Superior temporal gyrus (tissue), 1 donor: ENCODE measurements at regions not wholly inside any gene's neighbourhood (a gene's known extent, or its start where the extent isn't known, plus 50 kb on each side); places are given as distances from the start of the nearest gene placed in this dataset.
"Not testable (repeated sequence)": the region's sequence is repeated elsewhere in the genome, so short reads cannot be mapped to it uniquely, and the experiment has no call there.

Experiments
- DNase-seq: peaks from one replicate; pipeline ENCODE4 v3.0.0-alpha.2; 2016; ENCODE audit errors: extremely low spot score

DNA sequence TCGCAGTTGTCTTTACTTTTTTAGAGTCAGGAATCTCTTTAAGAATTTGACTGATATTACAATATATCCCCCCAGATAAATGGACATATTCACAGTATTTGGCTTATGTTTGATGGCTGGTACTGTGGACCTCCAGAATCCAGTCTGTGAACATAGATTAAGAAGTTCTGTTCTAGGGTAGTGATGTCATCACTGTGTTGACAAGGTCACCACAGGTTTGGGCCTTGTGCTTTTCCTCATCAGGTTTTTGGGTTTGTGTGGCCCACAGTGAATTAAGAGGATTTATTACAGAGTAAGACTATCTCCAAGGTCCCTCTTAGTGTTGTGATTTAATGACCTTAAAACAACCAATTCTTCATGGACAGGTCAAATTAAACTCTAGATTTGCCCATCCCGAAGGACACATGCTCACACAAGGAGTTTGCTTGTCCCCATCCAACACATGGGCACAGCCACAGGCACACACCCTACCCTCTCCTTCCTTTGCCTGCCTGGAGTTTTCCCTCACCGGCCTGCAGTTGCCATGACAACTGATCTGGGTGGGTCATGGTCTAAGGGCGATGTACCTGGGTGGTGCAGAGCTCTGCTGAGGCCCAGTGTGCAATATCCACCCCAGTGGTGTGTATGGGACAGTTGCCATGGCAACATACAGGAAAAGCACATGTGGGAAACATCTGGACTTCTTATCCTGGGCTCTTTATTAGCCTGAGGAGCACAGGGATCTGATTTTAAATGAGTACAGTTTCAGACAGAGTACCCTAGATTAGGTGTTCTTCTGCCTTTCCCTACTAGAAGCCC is 98.6 kb downstream of the NAV1 start:
- no peak for DNase-seq

- DNase-seq = no peak
Observed at GRCh38 chr1:201639391-201639790, 100.5 kb downstream of the NAV1 start.

GRCh38 chr1:201639826-201640225 is 100.9 kb downstream of the NAV1 start:
- no peak for DNase-seq

- DNase-seq = no peak
Observed at GRCh38 chr1:201640624-201641023, 101.7 kb downstream of the NAV1 start.

GRCh38 chr1:201641524-201642253 is 102.8 kb downstream of the NAV1 start:
- no peak for DNase-seq

GRCh38 chr1:201643835-201644104 is 104.8 kb downstream of the NAV1 start:
- DNase-seq = no peak

GRCh38 chr1:201644197-201644596 is 105.3 kb downstream of the NAV1 start:
- DNase-seq = no peak

DNA sequence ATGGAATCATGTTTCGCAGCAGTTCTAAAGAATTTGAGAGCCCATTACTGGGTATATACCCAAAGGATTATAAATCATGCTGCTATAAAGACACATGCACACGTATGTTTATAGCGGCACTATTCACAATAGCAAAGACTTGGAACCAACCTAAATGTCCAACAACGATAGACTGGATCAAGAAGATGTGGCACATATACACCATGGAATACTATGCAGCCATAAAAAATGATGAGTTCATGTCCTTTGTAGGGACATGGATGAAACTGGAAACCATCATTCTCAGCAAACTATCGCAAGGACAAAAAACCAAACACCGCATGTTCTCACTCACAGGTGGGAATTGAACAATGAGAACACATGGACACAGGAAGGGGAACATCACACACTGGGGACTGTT is 106.1 kb downstream of the NAV1 start:
- not testable (repeated sequence) for DNase-seq

- DNase-seq = no peak
Observed at GRCh38 chr1:201645956-201646355, 107.0 kb downstream of the NAV1 start.

DNA sequence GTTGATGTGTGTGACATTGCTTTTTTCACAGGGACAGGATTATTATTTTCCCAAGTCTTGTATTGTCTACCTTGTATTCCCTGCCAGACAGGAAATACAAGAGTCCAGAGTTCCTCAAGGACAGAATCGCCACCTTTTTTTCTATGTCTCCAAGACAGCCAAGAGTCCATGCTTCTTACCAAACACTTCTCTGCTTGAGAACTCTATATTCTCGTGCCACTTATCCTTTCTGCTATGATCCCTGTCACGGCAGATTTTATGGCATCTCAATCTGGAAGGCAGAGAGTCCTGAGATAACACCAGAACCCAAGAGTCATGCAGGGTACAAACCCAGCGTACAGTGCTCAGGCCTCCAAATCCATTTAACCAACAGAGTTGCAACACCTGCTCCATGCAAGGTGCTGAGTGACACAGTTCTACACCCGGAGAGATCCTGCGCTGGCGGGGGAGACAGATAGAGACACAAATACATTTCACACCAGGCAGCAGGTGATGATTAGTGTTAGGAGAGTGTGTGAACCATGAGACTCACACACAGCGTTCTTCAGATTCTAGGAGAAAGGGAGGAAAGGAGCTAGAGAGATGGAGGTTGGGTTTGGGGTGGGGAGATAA is 107.6 kb downstream of the NAV1 start:
- DNase-seq = no peak

- DNase-seq = no peak
Observed at GRCh38 chr1:201647094-201647493, 108.2 kb downstream of the NAV1 start.

- DNase-seq = no peak
Observed at GRCh38 chr1:201647722-201648065, 108.8 kb downstream of the NAV1 start.

- no peak for DNase-seq
Observed at GRCh38 chr1:201648066-201648906, 109.4 kb downstream of the NAV1 start.

- no peak for DNase-seq
Observed at GRCh38 chr1:201648907-201649721, 110.2 kb downstream of the NAV1 start.

DNA sequence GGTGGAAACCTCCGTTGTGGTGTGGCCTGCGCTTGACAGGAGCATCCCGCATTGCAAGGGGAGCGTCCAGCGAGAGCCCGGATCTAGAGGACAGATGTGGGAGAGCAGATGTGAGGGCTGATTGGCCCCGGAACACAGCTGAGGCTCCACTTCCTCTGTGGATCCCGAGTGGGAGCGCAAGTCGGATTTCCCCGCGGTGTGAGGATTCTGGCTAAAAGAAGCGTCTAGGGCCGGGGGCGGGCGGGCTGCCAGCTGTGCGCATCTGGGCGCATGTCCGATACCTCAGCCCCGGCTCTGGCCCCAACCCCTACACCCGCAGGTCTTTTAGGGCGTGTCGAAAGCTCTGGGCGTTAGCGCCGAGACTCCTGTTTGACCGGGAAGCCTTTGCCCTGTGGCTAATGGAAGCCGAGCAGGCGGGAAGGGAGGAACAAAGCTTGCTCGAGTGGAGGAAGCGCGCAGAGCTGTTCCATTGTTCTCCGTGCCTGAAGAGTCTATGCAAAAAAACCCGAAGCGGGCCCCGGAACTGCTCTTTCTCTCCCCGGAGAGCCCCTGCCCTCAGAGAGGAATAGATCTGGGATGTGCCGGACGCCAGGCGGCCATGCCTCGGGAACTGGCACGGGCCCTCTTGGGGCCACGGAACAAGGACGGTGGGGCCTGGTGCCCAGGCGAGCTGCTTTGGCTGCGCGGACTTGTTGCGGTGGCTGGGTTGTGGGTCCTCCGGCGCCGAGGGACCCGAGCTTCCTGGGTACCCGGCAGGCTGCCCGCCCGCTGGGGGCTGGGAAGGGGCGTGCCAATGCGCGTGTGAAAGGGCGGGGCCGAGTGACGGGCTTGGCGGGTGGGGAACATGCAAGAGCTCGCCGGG is 111.1 kb downstream of the NAV1 start:
- peak; percentile 77 for DNase-seq

DNA sequence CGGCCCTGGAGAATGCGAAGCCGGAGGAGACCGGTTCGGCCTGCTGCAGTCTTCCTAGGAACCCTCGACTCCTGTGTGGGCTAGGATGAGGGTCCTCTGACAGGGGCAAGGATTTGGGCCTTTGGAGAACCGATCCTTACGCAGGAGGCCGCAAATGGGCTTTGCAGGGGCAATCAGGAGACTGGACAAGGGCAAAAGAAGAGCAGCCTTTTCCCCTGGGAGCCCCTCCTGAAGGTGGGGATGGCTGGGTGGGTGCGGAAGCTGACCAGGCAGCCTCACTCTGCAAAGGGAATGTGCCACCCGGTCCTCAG is 111.7 kb downstream of the NAV1 start:
- no peak for DNase-seq

GRCh38 chr1:201652181-201652580 is 113.3 kb downstream of the NAV1 start:
- DNase-seq = no peak

DNA sequence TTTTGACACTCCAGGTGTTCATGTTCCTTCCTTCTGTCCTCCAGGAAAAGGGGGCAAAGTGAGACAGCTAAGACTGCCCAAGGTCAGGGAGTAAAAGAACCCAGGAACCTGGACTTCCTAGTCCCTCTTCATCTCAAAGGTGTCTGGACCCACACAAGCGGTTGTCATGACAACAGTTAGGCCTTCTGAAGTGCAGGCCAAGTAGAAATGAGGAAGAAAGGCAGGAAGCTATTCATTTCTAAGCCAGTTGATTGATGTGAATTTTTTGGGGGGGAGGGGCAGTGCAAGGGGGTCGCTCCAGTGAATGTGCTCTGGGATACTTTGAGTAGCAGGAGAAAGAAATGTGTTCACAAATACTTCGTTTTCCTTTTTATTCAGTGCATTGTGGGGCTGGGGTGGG is 114.3 kb downstream of the NAV1 start:
- DNase-seq = peak; percentile 19

GRCh38 chr1:201653883-201654282 is 115.0 kb downstream of the NAV1 start:
- no peak for DNase-seq

DNA sequence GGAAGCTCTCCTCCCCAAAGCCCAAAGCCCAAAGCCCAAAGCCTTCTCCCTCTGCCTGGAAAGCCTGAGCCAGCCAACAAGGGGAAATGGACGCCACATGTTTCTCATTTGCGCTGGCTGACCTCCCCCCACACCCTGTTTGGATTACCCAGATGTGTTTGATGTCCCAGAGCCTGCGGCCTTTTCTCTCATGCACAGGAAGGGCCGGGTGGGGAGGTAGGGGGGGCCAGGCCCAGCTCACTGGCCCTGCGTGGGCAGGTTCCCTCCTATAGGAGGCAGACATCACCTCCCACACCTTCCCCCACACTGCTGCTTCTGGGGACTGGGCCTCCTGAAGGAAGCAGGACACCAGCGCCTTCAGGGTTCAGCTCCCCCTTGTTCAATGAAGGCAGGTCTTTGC is 116.3 kb downstream of the NAV1 start:
- DNase-seq = no peak

DNA sequence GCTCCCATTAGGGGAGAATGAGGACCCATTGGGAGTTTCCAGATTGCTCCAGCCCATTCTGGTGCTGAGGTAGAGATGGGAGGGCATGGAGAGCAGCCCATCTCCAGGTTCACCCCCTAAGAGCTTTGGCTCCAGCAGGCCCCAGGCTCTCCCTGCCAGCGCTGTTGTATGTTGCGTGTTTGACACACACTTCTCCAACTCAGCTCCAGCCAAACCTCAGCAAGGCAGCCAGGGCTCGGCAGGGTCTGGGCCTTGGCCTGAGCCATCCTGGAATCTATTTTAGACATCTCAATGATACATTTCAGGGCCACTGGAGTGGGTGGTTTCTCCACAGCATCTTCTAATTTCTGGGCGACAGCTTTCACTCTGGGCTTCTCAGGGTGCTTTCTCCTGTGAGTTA is 117.0 kb downstream of the NAV1 start:
- no peak for DNase-seq
